Keratinocyte (primary cell): ENCODE measurements at regions not wholly inside any gene's neighbourhood (a gene's known extent, or its start where the extent isn't known, plus 50 kb on each side); places are given as distances from the start of the nearest gene placed in this dataset.

Source experiments
- DNase-seq: peaks from one replicate; pipeline ENCODE4 v3.0.0-alpha.2; 2011; ENCODE audit warnings: low read depth, missing footprints, low spot score
- FAIRE-seq: peaks from 2 replicates; lab custom pipeline; 2011; peaks lifted over from hg19 to GRCh38; lab: Jason Lieb, UNC
- H2AFZ ChIP-seq: 2 replicates; pipeline ENCODE4 v1.6.0; 2012; ENCODE audit warnings: low read length, control low read depth, inconsistent platforms; ENCODE audit not compliant: control insufficient read depth
- H3K27ac ChIP-seq: 2 replicates; pipeline ENCODE4 v1.5.1; 2011; ENCODE audit warnings: low read length; ENCODE audit not compliant: control insufficient read depth, insufficient read depth
- H3K27me3 ChIP-seq: 3 replicates; pipeline ENCODE4 v1.6.0; 2011; ENCODE audit warnings: low read length; ENCODE audit not compliant: control insufficient read depth, insufficient read depth; ENCODE audit errors: extremely low read depth
- H3K36me3 ChIP-seq, 2 experiments: 2 replicates in 1 of 2; 3 replicates in 1 of 2; pipeline ENCODE4 v1.5.1; 2011; ENCODE audit warnings: low read length in 2 of 2, mild to moderate bottlenecking in 1 of 2; ENCODE audit not compliant: control insufficient read depth in 2 of 2, insufficient read depth in 2 of 2; ENCODE audit errors: extremely low read depth in 1 of 2
- H3K4me1 ChIP-seq: 3 replicates; pipeline ENCODE4 v1.5.1; 2011; ENCODE audit warnings: low read length; ENCODE audit not compliant: control insufficient read depth, insufficient read depth; ENCODE audit errors: extremely low read depth
- H3K4me2 ChIP-seq: 3 replicates; pipeline ENCODE4 v1.6.0; 2011; ENCODE audit warnings: low read depth, low read length; ENCODE audit not compliant: control insufficient read depth, insufficient read depth; ENCODE audit errors: extremely low read depth
- H3K4me3 ChIP-seq, 3 experiments: fragments of 200-600 bp in 1 of 3; sonication (generic) in 1 of 3; 2 replicates in 2 of 3; 3 replicates in 1 of 3; pipeline ENCODE4 v1.5.1; 2011 to 2016; ENCODE audit warnings: low read length in 3 of 3, mild to moderate bottlenecking in 3 of 3, control low read depth in 2 of 3, inconsistent platforms in 1 of 3, low read depth in 1 of 3, mixed read lengths in 1 of 3, mixed run types in 1 of 3, moderate library complexity in 1 of 3; ENCODE audit not compliant: control insufficient read depth in 2 of 3, insufficient read depth in 2 of 3; ENCODE audit errors: extremely low read depth in 1 of 3
- H3K79me2 ChIP-seq: 2 replicates; pipeline ENCODE4 v1.6.0; 2012; ENCODE audit warnings: low read length; ENCODE audit not compliant: control insufficient read depth, insufficient read depth
- H3K9ac ChIP-seq: 3 replicates; pipeline ENCODE4 v1.6.0; 2011; ENCODE audit warnings: low read length; ENCODE audit not compliant: control insufficient read depth, insufficient read depth; ENCODE audit errors: extremely low read depth
- H3K9me1 ChIP-seq: 3 replicates; pipeline ENCODE4 v1.6.0; 2011; ENCODE audit warnings: low read length; ENCODE audit not compliant: control insufficient read depth, insufficient read depth; ENCODE audit errors: extremely low read depth
- H3K9me3 ChIP-seq: 2 replicates; pipeline ENCODE4 v1.5.1; 2012; ENCODE audit warnings: low read depth, low read length; ENCODE audit not compliant: control insufficient read depth
- H4K20me1 ChIP-seq: 3 replicates; pipeline ENCODE4 v1.6.0; 2011; ENCODE audit warnings: low read length; ENCODE audit not compliant: control insufficient read depth, insufficient read depth; ENCODE audit errors: extremely low read depth
- EZH2 ChIP-seq: IDR thresholded peaks from one replicate; pipeline ENCODE4 v1.6.1; 2012; ENCODE audit warnings: inconsistent platforms, mild to moderate bottlenecking, low read length, moderate library complexity
- dilution Hi-C: fragments of 300-500 bp; cut with MboI; formaldehyde crosslinking; loops from one replicate; pipeline ENCODE4 v1.7.0; 2020; ENCODE audit warnings: low sequenced_read_pairs; ENCODE audit not compliant: extremely low pct_ligation_motif_present
- TF ChIP-seq, protein P1 (sequence below), 3 experiments: IDR thresholded peaks in 1 of 3; conservative IDR thresholded peaks in 1 of 3; optimal IDR thresholded peaks in 1 of 3; 2 replicates in 2 of 3; 3 replicates in 1 of 3; pipeline versions ENCODE3 to v1.5.1; 2011; ENCODE audit warnings: low read length in 3 of 3, mild to moderate bottlenecking in 3 of 3, moderate library complexity in 2 of 3, control low read depth in 1 of 3, inconsistent platforms in 1 of 3; ENCODE audit not compliant: insufficient read depth in 2 of 3; ENCODE audit errors: extremely low read depth in 1 of 3

DNA sequence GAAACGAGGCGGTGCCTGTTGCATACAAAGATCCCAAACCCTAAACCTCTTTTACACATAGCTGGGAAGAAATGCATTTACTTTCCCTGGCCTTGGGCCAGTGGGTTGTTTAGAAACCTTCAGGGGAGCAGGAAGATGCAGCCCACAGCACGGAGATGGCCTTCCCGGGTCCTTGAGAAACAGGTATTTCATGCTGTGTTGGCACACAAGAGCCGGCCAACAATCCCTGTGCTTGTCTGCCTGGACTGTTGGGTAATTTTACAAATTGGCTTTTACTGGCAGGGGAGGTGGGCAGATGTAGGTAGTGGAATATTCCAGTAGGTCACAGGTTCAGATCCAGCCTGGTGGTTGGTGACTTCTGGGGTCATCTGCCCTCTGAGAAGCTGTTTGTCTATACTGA is 148.0 kb downstream of the FOXL1 start:
- dilution Hi-C loops: no loop called here
- Histone ChIP-seq H3K4me2 (no peak overlapping the region), H3K9me3 (no peaks in the 10 kb centered on the region), H3K79me2 (no peaks in the 10 kb centered on the region), H3K4me1 (no peaks in the 10 kb centered on the region), H4K20me1 (no peaks in the 10 kb centered on the region), H3K9me1 (no peaks in the 10 kb centered on the region), H3K27ac (no peak overlapping the region), H3K36me3 (no peaks in the 10 kb centered on the region), H3K4me3 (no peak overlapping the region), H2AFZ (no peak overlapping the region), H3K27me3 (peaks cover 33% of the 10 kb centered on the region), H3K9ac (no peak overlapping the region)
- DNase-seq (no peak), FAIRE-seq (no peak)
- TF ChIP-seq, protein P1, sequence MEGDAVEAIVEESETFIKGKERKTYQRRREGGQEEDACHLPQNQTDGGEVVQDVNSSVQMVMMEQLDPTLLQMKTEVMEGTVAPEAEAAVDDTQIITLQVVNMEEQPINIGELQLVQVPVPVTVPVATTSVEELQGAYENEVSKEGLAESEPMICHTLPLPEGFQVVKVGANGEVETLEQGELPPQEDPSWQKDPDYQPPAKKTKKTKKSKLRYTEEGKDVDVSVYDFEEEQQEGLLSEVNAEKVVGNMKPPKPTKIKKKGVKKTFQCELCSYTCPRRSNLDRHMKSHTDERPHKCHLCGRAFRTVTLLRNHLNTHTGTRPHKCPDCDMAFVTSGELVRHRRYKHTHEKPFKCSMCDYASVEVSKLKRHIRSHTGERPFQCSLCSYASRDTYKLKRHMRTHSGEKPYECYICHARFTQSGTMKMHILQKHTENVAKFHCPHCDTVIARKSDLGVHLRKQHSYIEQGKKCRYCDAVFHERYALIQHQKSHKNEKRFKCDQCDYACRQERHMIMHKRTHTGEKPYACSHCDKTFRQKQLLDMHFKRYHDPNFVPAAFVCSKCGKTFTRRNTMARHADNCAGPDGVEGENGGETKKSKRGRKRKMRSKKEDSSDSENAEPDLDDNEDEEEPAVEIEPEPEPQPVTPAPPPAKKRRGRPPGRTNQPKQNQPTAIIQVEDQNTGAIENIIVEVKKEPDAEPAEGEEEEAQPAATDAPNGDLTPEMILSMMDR (optimal IDR thresholded peaks at IDR 0.05 in 1 of 3, IDR thresholded peaks at IDR 0.05 in 1 of 3, conservative IDR thresholded peaks at IDR 0.05 in 1 of 3; ENCODE audit: extremely low read depth in 1 of 3, insufficient read depth in 2 of 3, low read length in 3 of 3): no peak
- TF ChIP-seq EZH2: no peak

DNA sequence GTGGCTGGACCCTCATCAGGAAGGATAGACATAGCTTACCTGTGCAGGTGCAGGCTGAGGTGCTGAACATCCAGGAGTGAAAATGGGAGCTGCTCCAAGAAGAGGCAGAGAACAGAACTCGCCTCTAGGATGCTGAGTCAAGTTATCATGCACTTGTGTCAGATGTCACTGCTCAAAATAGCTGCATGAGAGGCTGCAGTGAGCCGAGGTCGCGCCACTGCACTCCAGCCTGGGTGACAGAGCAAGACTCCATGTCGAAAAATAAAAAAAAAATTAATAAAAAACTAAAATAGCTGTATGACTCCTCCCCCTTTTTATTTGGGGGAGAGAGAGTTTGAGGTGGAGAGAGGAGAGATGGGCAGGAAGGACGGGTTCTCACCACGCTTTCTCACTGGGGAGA is 148.8 kb downstream of the FOXL1 start:
- no peaks in the 10 kb centered on the region for H3K4me1 ChIP-seq
- DNase-seq (no peak), FAIRE-seq (no peak)
- no peak overlapping the region for H3K27ac ChIP-seq
- H3K9me1 ChIP-seq: no peaks in the 10 kb centered on the region
- no peak overlapping the region for H3K4me3 ChIP-seq
- H3K79me2 ChIP-seq: no peaks in the 10 kb centered on the region
- dilution Hi-C loops: no loop called here
- H4K20me1 ChIP-seq: no peaks in the 10 kb centered on the region
- H3K36me3 ChIP-seq: no peaks in the 10 kb centered on the region
- no peak overlapping the region for H2AFZ ChIP-seq
- H3K9me3 ChIP-seq: no peaks in the 10 kb centered on the region
- no peak overlapping the region for H3K4me2 ChIP-seq
- peaks cover 41% of the 10 kb centered on the region for H3K27me3 ChIP-seq
- no peak overlapping the region for H3K9ac ChIP-seq
- TF ChIP-seq, protein P1 (optimal IDR thresholded peaks at IDR 0.05 in 1 of 3, IDR thresholded peaks at IDR 0.05 in 1 of 3, conservative IDR thresholded peaks at IDR 0.05 in 1 of 3; ENCODE audit: extremely low read depth in 1 of 3, insufficient read depth in 2 of 3, low read length in 3 of 3): no peak
- TF ChIP-seq EZH2: no peak
